CD8-positive, alpha-beta memory T cell (primary cell): ENCODE measurements at regions not wholly inside any gene's neighbourhood (a gene's known extent, or its start where the extent isn't known, plus 50 kb on each side); places are given as distances from the start of the nearest gene placed in this dataset.

Experiments used
- CTCF ChIA-PET: fragments of 350-600 bp; sonication (Branson Sonifier 250); formaldehyde crosslinking; loops from one replicate; lab custom pipeline; 2021; ENCODE audit warnings: antibody characterized with exemption; lab: Charles Lee
- POLR2A ChIA-PET: fragments of 350-600 bp; sonication (Branson Sonifier 250); formaldehyde crosslinking; loops from one replicate; lab custom pipeline; 2021; ENCODE audit warnings: antibody characterized with exemption; lab: Charles Lee
- DNase-seq, 5 donors: peaks; one replicate each; pipeline versions ENCODE4 v3.0.0 to v3.0.0-alpha.2; 2020 to 2022; ENCODE audit warnings: mixed read lengths in 1 of 5
- H3K27ac ChIP-seq: one replicate; pipeline ENCODE4 v1.7.0; 2013; ENCODE audit warnings: low read depth, mild to moderate bottlenecking, low read length, moderate library complexity
- H3K27me3 ChIP-seq: 2 replicates; pipeline ENCODE4 v1.7.0; 2013; ENCODE audit warnings: low read length, mild to moderate bottlenecking; ENCODE audit not compliant: insufficient read depth, poor library complexity, severe bottlenecking
- H3K36me3 ChIP-seq: 2 replicates; pipeline ENCODE4 v1.7.0; 2013; ENCODE audit warnings: mild to moderate bottlenecking, low read length, moderate library complexity; ENCODE audit not compliant: insufficient read depth
- H3K4me1 ChIP-seq: 2 replicates; pipeline ENCODE4 v1.7.0; 2013; ENCODE audit warnings: mild to moderate bottlenecking, low read length, moderate library complexity; ENCODE audit not compliant: insufficient read depth
- H3K4me3 ChIP-seq: 2 replicates; pipeline ENCODE4 v1.7.0; 2013; ENCODE audit warnings: mild to moderate bottlenecking, low read length
- H3K9me3 ChIP-seq: 2 replicates; pipeline ENCODE4 v1.7.0; 2013; ENCODE audit warnings: mild to moderate bottlenecking, low read length
- H3K27ac Mint-ChIP-seq, 8 donors: one replicate each; pipeline ENCODE4 v1.8.0; 2020 to 2021; ENCODE audit warnings: mixed read lengths in 8 of 8, mild to moderate bottlenecking in 6 of 8, inconsistent platforms in 3 of 8, moderate library complexity in 3 of 8
- H3K27me3 Mint-ChIP-seq, 2 donors: one replicate each; pipeline ENCODE4 v1.8.0; 2020 to 2021; ENCODE audit warnings: mixed read lengths in 2 of 2, mild to moderate bottlenecking in 1 of 2, moderate library complexity in 1 of 2
- H3K36me3 Mint-ChIP-seq, 3 donors: one replicate each; pipeline ENCODE4 v1.8.0; 2020 to 2021; ENCODE audit warnings: mixed read lengths in 3 of 3, inconsistent platforms in 1 of 3, mild to moderate bottlenecking in 1 of 3
- H3K4me1 Mint-ChIP-seq, 3 donors: one replicate each; pipeline ENCODE4 v1.8.0; 2020 to 2021; ENCODE audit warnings: mixed read lengths in 3 of 3, inconsistent platforms in 1 of 3, mild to moderate bottlenecking in 1 of 3
- H3K4me3 Mint-ChIP-seq, 7 donors: one replicate each; pipeline ENCODE4 v1.8.0; 2020 to 2021; ENCODE audit warnings: mixed read lengths in 7 of 7, mild to moderate bottlenecking in 6 of 7, moderate library complexity in 4 of 7, inconsistent platforms in 2 of 7
- H3K9me3 Mint-ChIP-seq, 5 donors: one replicate each; pipeline ENCODE4 v1.8.0; 2020 to 2022; ENCODE audit warnings: mixed read lengths in 5 of 5, mild to moderate bottlenecking in 3 of 5, moderate library complexity in 2 of 5, inconsistent platforms in 1 of 5

DNA sequence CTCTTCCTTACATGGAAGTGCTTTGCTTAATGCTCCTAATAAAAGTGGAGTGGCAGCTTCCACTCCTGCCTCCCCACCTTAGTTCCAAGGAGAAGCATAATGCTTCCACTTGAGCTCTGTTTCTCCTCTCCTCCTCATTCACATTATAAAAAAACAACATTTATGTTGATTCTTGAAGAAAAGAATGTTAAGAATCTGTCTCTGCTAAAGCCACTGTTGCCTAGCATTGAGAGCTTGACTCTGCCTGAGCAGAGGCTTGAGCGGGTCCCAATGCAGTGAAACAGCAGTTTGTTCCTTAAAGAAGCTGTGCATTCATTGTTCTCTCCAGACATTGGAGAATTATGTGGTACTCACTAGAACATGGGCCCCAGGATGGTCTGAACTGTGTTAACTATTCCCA lies 101.5 kb upstream of the GHR start:
- H3K4me1 Mint-ChIP-seq, result no peaks in the 10 kb centered on the region
- POLR2A ChIA-PET, result no interaction called here
- Histone ChIP-seq H3K4me3 (no peak overlapping the region), H3K4me1 (no peaks in the 10 kb centered on the region), H3K27ac (no peak overlapping the region), H3K27me3 (no peaks in the 10 kb centered on the region), H3K36me3 (no peaks in the 10 kb centered on the region), H3K9me3 (no peaks in the 10 kb centered on the region)
- H3K27ac Mint-ChIP-seq, result no peak overlapping the region
- peaks cover 22 to 47% (median 32%) of the 10 kb centered on the region in 5 donors for H3K9me3 Mint-ChIP-seq
- CTCF ChIA-PET, result no interaction called here
- H3K36me3 Mint-ChIP-seq, result no peaks in the 10 kb centered on the region
- no peak for DNase-seq
- peaks cover 0 to 4% of the 10 kb centered on the region in 2 donors for H3K27me3 Mint-ChIP-seq
- no peak overlapping the region for H3K4me3 Mint-ChIP-seq

DNA sequence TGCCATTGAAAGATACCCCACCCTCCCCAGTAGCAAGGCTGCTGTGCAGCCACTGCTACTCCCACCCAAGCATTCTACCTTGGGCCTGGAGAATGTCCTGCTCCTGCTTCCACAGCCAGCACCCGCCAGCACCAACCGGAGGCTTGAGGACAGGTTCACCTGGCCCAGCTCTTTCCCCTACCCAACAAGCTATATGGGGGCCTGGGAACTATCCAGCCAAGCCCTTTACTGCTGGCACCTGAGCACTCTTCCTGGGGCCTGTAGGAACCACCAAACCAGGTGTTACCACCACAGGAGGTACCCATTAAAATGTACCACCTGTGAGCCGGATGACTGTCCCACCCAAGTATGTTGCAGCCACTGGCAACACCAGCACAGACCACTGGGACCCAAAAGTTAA lies 86.1 kb upstream of the GHR start:
- ChIA-PET CTCF (no interaction called here), POLR2A (no interaction called here)
- Histone ChIP-seq H3K9me3 (no peaks in the 10 kb centered on the region), H3K36me3 (no peaks in the 10 kb centered on the region), H3K4me3 (no peak overlapping the region), H3K27me3 (no peaks in the 10 kb centered on the region), H3K27ac (no peak overlapping the region), H3K4me1 (no peaks in the 10 kb centered on the region)
- no peaks in the 10 kb centered on the region for H3K4me1 Mint-ChIP-seq
- peaks cover 0 to 4% (median 0%) of the 10 kb centered on the region in 3 donors for H3K36me3 Mint-ChIP-seq
- H3K4me3 Mint-ChIP-seq, result no peak overlapping the region
- H3K9me3 Mint-ChIP-seq, result peaks cover 16 to 42% (median 20%) of the 10 kb centered on the region in 5 donors
- H3K27me3 Mint-ChIP-seq, result peaks cover 0 to 1% of the 10 kb centered on the region in 2 donors
- no peak for DNase-seq
- no peak overlapping the region for H3K27ac Mint-ChIP-seq

DNA sequence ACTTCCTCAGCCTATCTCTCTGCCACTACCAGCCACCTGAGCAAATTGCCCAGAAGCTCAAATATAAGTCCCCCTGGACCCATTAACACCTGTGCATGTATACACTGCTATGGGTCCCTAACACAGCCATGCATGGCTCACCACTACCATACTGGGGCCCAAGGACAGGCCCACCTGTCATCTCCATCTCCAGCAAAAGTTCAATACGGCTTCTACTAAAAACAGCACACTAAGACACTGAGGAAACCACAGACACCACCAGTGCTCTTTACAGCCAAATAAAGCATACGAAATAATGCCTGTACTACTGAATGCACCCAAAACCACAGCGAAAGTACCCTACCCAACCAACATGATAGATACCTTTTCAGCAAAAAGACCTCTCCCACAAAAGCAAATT lies 85.6 kb upstream of the GHR start:
- DNase-seq, result no peak
- no peaks in the 10 kb centered on the region for H3K36me3 ChIP-seq
- H3K9me3 ChIP-seq, result no peaks in the 10 kb centered on the region
- Mint-ChIP-seq H3K9me3 (peaks cover 16 to 37% (median 20%) of the 10 kb centered on the region in 5 donors), H3K27me3 (no peaks in the 10 kb centered on the region), H3K4me3 (no peak overlapping the region), H3K36me3 (peaks cover 0 to 4% (median 0%) of the 10 kb centered on the region in 3 donors), H3K27ac (no peak overlapping the region), H3K4me1 (no peaks in the 10 kb centered on the region)
- no peak overlapping the region for H3K27ac ChIP-seq
- no peaks in the 10 kb centered on the region for H3K4me1 ChIP-seq
- ChIA-PET CTCF (no interaction called here), POLR2A (no interaction called here)
- no peaks in the 10 kb centered on the region for H3K27me3 ChIP-seq
- no peak overlapping the region for H3K4me3 ChIP-seq

DNA sequence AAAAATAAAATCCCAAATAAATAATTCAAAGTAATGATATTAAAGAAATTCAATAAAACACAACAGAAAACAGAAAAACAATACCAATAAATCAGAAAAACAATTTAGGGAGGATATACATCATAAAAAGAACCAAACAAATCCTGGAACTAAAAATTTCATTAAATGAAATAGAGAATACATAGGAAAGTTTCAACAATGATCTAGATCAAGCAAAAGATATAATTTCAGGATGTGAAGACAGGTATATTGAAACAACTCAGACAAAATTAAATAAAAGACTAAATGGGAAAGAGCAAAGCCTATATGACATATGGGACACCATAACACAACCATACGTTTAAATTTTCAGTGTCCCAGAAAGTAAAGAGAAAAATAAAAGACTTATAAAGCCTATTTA lies 85.1 kb upstream of the GHR start:
- Histone ChIP-seq H3K4me3 (no peak overlapping the region), H3K27ac (no peak overlapping the region), H3K27me3 (no peaks in the 10 kb centered on the region), H3K36me3 (no peaks in the 10 kb centered on the region), H3K4me1 (no peaks in the 10 kb centered on the region), H3K9me3 (no peaks in the 10 kb centered on the region)
- Mint-ChIP-seq H3K27ac (no peak overlapping the region), H3K27me3 (no peaks in the 10 kb centered on the region), H3K9me3 (peaks cover 16 to 32% (median 20%) of the 10 kb centered on the region in 5 donors), H3K4me3 (no peak overlapping the region), H3K4me1 (no peaks in the 10 kb centered on the region), H3K36me3 (peaks cover 0 to 4% (median 0%) of the 10 kb centered on the region in 3 donors)
- DNase-seq, result no peak
- POLR2A ChIA-PET, result no interaction called here
- CTCF ChIA-PET, result no interaction called here

DNA sequence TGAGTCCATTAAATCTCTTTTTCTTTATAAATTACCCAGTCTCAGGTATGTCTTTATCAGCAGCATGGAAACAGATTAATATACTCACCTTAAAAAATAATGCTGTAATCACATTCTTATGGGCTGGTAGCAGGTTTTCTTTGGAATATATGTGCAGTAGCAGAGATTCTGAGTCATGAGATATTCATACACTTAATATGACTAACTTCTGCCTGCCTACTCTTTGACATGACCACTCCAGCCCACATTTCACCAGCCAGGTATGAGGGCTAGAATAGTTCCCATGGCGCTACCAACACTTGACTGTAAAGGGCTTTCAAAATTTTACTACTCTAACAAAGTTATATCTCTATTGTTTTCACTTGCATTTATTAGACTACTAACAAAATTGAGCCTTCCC lies 74.1 kb upstream of the GHR start:
- Histone ChIP-seq H3K9me3 (no peaks in the 10 kb centered on the region), H3K4me3 (no peak overlapping the region), H3K4me1 (no peaks in the 10 kb centered on the region), H3K27ac (no peak overlapping the region), H3K36me3 (no peaks in the 10 kb centered on the region), H3K27me3 (no peaks in the 10 kb centered on the region)
- Mint-ChIP-seq H3K4me3 (no peak overlapping the region), H3K27ac (no peak overlapping the region), H3K9me3 (peaks cover 0 to 14% (median 5%) of the 10 kb centered on the region in 5 donors), H3K36me3 (no peaks in the 10 kb centered on the region), H3K4me1 (no peaks in the 10 kb centered on the region), H3K27me3 (peaks cover 0 to 5% of the 10 kb centered on the region in 2 donors)
- no peak for DNase-seq
- ChIA-PET POLR2A (no interaction called here), CTCF (no interaction called here)

DNA sequence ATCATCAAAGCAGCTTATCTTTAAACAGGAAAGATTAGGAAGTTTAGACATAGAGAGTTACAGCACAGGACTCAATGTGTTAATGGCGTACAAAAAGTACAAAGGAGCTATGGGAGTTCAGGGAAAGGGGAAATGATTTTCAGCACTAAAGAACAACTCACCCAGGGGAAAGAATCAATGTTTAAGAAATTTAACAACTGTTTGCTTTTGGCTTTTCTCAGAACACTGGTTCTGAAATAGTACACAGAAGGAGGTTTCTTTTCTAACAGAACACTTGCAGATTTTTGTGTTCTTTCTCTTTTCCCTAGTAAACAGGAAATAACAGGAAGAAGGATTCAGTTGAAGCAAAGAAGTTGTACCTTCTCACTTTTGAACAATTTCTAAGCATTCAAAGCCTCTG lies 71.3 kb upstream of the GHR start:
- Histone ChIP-seq H3K27me3 (no peaks in the 10 kb centered on the region), H3K4me3 (no peak overlapping the region), H3K27ac (no peak overlapping the region), H3K9me3 (no peaks in the 10 kb centered on the region), H3K4me1 (no peaks in the 10 kb centered on the region), H3K36me3 (no peaks in the 10 kb centered on the region)
- DNase-seq, result no peak
- Mint-ChIP-seq H3K27ac (no peak overlapping the region), H3K36me3 (no peaks in the 10 kb centered on the region), H3K27me3 (peaks cover 0 to 5% of the 10 kb centered on the region in 2 donors), H3K4me1 (no peaks in the 10 kb centered on the region), H3K4me3 (no peak overlapping the region), H3K9me3 (peaks cover 2 to 16% (median 4%) of the 10 kb centered on the region in 5 donors)
- CTCF ChIA-PET, result no interaction called here
- POLR2A ChIA-PET, result no interaction called here

DNA sequence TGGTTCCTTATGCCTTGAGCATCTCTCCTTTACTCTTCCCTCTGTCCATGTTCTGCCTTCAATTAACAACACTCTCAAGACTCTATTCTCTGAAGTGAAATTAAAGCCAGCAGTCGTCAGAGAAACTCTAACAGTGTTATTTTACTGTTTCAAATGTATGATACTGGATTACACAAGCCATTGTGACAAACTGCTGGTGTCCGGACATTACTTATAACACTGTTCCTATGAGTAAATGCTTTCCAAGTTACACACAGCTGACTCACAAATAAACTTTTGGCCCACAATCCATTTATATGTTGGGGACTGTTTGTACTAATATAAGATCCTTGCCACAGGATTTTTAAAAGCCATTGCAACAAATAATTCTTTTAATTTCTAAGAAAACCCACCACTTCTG lies 63.2 kb upstream of the GHR start:
- H3K27me3 ChIP-seq, result no peaks in the 10 kb centered on the region
- no peaks in the 10 kb centered on the region for H3K9me3 ChIP-seq
- H3K4me3 Mint-ChIP-seq, result no peak overlapping the region
- CTCF ChIA-PET, result no interaction called here
- H3K36me3 ChIP-seq, result no peaks in the 10 kb centered on the region
- no peak overlapping the region for H3K27ac Mint-ChIP-seq
- H3K27me3 Mint-ChIP-seq, result no peaks in the 10 kb centered on the region
- DNase-seq, result no peak
- no peak overlapping the region for H3K4me3 ChIP-seq
- peaks cover 0 to 7% (median 0%) of the 10 kb centered on the region in 5 donors for H3K9me3 Mint-ChIP-seq
- no peaks in the 10 kb centered on the region for H3K36me3 Mint-ChIP-seq
- POLR2A ChIA-PET, result no interaction called here
- no peaks in the 10 kb centered on the region for H3K4me1 ChIP-seq
- H3K4me1 Mint-ChIP-seq, result no peaks in the 10 kb centered on the region
- no peak overlapping the region for H3K27ac ChIP-seq

DNA sequence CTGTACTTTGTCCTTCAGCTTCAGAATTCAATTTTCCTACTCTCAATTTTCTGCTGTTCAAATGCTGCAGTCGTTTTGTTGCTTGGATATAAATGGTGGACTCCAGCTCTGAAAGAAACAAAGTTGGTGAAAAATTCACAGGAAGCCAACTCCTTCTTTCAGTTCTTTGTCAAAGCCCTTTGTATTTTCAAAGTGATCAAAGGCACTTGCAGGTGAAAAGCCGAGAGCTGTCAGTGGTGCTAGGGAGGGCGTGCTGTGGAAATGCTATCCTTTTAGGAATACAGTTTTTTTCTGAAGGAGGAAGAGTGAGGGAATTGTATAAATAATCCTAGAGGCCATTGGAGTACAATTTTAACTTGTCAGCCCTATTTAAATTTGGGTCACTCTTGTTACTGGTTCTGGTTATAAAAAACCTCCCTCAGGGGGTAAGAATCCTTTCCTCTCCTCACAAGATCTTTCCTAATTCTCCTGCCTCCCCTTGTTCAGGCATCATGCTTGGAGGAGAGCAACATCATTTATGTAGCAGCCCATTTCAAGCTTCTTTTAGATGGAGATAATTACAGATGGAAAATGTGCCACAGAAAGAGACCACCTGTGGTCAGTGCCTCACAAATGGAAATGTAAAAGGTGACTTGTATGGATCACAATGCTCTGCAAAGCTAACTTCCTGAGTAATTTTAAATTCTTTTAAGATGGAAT lies 62.5 kb upstream of the GHR start:
- H3K27ac Mint-ChIP-seq, result no peak overlapping the region
- ChIA-PET CTCF (no interaction called here), POLR2A (no interaction called here)
- no peaks in the 10 kb centered on the region for H3K4me1 ChIP-seq
- no peaks in the 10 kb centered on the region for H3K27me3 ChIP-seq
- H3K4me3 ChIP-seq, result no peak overlapping the region
- peaks cover 0 to 6% (median 0%) of the 10 kb centered on the region in 5 donors for H3K9me3 Mint-ChIP-seq
- no peaks in the 10 kb centered on the region for H3K27me3 Mint-ChIP-seq
- H3K36me3 ChIP-seq, result no peaks in the 10 kb centered on the region
- no peak overlapping the region for H3K27ac ChIP-seq
- no peak overlapping the region for H3K4me3 Mint-ChIP-seq
- no peaks in the 10 kb centered on the region for H3K36me3 Mint-ChIP-seq
- H3K9me3 ChIP-seq, result no peaks in the 10 kb centered on the region
- DNase-seq, result no peak
- no peaks in the 10 kb centered on the region for H3K4me1 Mint-ChIP-seq
